ENCODE measurements at regions not wholly inside any gene's neighbourhood (a gene's known extent, or its start where the extent isn't known, plus 50 kb on each side); places are given as distances from the start of the nearest gene placed in this dataset.

DNA sequence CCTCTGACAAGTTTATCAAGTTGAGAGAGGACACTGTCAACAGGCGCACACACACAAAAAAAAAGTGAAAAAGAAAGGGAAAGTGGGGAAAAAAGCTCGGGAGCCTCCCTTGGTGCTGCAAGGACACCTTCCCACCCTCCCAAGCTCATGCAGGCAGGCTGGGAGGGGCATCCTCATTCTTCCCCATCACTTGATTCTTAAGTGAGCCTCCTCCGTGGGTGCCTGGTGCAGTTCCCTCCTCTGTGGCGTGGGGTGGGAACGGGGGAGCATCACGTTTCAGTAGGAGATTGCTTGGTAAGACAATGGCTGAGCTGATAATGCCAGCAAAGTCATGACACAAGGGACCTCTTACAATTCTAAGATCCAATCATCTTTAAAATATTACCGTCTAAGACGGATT lies 108.8 kb downstream of the NXPE2 start:
- TF ChIP-seq, protein P1, sequence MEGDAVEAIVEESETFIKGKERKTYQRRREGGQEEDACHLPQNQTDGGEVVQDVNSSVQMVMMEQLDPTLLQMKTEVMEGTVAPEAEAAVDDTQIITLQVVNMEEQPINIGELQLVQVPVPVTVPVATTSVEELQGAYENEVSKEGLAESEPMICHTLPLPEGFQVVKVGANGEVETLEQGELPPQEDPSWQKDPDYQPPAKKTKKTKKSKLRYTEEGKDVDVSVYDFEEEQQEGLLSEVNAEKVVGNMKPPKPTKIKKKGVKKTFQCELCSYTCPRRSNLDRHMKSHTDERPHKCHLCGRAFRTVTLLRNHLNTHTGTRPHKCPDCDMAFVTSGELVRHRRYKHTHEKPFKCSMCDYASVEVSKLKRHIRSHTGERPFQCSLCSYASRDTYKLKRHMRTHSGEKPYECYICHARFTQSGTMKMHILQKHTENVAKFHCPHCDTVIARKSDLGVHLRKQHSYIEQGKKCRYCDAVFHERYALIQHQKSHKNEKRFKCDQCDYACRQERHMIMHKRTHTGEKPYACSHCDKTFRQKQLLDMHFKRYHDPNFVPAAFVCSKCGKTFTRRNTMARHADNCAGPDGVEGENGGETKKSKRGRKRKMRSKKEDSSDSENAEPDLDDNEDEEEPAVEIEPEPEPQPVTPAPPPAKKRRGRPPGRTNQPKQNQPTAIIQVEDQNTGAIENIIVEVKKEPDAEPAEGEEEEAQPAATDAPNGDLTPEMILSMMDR (IDR thresholded peaks at IDR 0.05; ENCODE audit: low read depth, low read length, missing input control) = no peak
- TF ChIP-seq JUND (IDR thresholded peaks at IDR 0.05) (no peak), FOXA1 (IDR thresholded peaks at IDR 0.05) (no peak)
- TF ChIP-seq, protein P2, sequence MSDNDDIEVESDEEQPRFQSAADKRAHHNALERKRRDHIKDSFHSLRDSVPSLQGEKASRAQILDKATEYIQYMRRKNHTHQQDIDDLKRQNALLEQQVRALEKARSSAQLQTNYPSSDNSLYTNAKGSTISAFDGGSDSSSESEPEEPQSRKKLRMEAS (IDR thresholded peaks at IDR 0.05) = no peak
